ENCODE measurements at regions not wholly inside any gene's neighbourhood (a gene's known extent, or its start where the extent isn't known, plus 50 kb on each side); places are given as distances from the start of the nearest gene placed in this dataset.

DNA sequence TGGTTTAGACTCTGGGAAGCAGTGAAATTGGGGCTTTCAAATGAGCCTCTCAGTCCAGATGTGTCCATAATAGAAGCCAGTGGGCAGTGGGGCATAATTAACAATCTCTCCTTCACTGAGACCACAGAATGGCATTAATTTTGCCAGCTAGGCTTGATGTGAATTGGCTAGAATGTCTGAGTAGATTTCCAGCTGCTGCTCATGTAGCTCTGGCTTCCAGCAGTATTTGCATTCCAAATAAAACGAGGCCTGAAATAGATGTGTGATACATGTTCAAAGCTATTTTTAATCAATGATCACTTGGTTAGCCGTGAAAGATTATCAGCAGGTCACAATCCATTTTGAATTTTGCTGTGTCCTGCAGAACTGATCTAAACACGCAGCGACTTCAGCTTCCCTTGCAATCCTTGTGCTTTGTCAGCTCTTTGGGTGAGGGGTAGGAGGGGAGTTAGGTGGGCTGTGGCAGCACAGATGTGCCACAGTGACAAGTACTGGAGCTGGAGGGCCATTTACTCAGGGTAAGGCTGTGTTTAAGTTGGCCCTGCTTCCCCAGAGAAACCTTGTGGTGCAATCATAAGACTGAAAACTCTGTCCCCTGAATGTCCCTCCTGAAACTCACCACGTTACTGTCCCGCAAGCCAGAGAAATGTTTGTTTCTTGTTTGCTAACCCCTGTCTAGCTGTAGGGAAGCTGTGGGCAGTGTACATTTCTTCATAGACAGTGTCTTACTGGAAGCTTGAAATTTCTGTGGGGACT lies 56.9 kb upstream of the TMEM178A start:
- TF ChIP-seq, protein P1, sequence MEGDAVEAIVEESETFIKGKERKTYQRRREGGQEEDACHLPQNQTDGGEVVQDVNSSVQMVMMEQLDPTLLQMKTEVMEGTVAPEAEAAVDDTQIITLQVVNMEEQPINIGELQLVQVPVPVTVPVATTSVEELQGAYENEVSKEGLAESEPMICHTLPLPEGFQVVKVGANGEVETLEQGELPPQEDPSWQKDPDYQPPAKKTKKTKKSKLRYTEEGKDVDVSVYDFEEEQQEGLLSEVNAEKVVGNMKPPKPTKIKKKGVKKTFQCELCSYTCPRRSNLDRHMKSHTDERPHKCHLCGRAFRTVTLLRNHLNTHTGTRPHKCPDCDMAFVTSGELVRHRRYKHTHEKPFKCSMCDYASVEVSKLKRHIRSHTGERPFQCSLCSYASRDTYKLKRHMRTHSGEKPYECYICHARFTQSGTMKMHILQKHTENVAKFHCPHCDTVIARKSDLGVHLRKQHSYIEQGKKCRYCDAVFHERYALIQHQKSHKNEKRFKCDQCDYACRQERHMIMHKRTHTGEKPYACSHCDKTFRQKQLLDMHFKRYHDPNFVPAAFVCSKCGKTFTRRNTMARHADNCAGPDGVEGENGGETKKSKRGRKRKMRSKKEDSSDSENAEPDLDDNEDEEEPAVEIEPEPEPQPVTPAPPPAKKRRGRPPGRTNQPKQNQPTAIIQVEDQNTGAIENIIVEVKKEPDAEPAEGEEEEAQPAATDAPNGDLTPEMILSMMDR (conservative IDR thresholded peaks at IDR 0.05; ENCODE audit: low read length), result no peak
- no peak for TF ChIP-seq EZH2phosphoT487 (IDR thresholded peaks at IDR 0.05; ENCODE audit: borderline replicate concordance)

Data from Loucy (cell line).